Limb (tissue), 2 donors: ENCODE measurements at regions not wholly inside any gene's neighbourhood (a gene's known extent, or its start where the extent isn't known, plus 50 kb on each side); places are given as distances from the start of the nearest gene placed in this dataset.

Source experiments
- DNase-seq, 2 donors: peaks; one replicate each; pipeline ENCODE4 v3.0.0-alpha.2; 2016; ENCODE audit errors: extremely low spot score in 2 of 2

DNA sequence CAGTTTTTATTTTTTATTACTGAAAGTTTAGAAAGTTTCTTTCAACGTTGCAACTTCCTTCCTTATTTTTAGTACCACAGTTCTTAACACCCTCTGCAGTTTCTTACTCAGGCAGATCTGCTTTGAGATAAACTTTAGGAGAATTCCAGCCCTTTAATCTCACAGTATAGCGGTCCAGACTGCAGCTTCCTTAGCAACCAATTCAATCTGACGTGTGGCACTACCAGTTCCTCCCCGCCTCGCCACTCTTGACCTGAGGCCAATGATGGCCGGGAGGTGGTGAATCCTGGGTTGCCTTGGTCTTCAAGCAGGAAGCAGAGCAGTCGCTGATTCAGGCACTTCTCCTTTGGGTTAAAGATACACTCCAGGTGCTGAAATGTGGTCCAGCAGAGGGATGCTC is 334.3 kb upstream of the TRPC7 start:
- DNase-seq = no peak

DNA sequence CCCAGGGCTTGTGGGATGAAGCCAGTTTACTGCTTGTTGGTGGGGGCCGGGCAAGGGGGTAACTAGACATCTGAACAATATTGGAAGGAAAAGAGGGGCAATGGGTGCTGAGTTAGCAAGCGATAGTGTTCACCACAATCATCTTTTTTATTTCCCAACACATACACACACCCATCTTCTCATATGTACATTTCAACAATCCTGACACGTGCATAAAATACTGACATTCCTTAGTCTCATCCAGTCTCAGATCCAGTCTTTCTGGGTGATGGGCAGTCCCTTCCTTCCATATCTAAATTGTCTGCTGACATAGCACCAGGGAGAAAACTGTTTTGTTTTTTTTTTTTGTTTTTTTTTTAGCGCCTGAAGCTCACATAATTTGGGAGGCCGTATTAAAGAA is 333.6 kb upstream of the TRPC7 start:
- DNase-seq = no peak

DNA sequence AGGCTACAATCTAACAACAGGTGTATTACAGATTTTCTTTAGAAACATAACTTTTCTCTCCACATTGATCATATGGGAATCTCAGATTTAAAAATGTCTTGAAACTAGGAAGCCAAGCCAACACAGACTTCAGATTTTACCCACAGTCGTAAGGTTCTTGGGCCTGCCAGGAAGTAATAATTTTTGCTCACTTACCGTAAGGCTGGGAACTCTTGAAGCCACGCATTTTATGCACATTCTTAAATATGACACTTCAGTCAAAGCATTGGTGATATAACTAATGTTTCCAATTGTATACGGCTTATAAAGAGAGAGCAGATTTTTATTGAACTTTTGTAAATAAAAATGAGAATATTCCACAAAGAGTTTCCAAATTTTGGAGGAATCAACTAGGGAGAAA is 328.9 kb upstream of the TRPC7 start:
- DNase-seq = no peak

DNA sequence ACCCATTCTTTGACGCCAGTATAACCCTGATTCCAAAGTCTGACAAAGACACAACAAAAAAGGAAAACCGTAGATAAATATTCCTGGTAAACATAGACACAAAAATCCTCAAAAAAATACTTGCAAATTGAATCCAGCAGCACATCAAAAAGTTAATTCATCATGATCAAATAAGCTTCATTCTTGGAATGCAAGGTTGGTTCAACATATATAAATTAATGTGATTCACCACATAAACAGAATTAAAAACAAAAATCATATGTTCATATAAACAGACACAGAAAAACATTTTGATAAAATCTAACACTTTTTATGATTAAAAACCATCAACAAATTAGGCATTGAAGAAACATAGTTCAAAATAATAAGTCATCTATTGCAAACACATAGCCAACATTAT is 324.2 kb upstream of the TRPC7 start:
- DNase-seq = no peak

DNA sequence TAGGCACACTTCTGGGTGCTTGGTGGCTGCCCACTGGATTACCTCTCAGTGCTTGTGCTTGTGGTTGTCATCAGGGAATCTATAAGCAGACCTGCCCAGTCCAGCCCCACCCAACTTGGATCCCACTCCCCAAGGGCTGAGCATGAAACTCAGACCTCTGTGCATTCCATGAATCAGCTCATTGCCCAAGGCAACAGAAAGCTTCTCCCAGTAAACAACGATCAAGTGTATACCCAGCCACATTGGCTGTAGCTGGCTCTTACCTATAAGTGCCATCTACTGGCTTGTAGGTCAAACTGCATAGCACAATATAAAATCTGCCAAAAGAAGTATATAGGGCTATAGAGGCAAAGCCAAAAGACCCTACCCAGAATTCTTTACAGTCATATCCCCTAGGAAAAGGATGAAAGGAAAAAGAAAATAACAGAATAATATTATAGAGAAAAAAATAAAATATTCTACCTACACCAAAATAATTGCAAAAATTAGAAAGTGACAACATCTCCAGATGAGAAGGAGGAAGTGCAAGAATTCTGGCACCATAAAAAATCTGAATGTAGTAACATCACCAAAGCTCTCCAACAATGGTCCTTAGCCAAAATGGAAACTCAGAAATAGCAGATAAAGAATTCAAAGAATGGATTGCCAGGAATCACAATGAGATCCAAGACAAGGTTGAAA is 321.0 kb upstream of the TRPC7 start:
- DNase-seq = no peak

DNA sequence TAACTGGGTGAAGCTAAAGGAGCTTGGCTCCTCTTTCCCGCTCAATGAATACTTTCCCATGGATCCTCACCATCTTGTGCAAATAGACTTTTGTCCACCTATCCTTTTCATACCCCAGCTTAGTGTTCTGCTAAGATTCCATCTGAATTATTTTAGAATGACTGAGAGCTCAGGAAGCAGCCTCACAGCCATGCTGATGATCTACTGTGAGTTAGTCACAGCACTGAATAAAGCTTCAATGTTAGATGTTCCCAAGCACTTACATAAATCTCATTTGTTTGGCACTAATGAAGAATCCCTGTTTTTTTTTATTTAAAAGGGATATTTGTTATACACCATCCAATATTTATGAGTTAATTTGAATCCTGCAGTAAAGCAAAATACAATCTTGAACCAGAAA is 317.6 kb upstream of the TRPC7 start:
- no peak for DNase-seq

DNA sequence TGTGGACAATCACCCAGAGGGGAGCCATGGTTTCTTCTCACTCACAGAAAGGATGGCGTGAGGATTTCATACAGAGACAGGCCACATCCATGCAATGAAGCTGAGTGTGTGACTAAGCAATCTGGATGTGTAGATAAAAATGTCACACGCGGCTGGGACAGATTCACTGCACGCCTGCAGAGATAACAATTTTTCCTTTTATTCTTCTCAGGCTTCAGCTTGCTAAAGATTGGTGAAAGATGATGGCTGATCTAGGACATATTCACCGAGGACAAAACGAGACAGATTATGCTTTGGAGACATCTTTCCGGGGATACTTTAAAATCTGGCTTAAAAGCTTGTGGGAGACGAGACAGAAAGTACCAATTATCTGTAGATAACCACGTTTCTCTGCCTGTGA is 313.9 kb upstream of the TRPC7 start:
- DNase-seq = no peak

DNA sequence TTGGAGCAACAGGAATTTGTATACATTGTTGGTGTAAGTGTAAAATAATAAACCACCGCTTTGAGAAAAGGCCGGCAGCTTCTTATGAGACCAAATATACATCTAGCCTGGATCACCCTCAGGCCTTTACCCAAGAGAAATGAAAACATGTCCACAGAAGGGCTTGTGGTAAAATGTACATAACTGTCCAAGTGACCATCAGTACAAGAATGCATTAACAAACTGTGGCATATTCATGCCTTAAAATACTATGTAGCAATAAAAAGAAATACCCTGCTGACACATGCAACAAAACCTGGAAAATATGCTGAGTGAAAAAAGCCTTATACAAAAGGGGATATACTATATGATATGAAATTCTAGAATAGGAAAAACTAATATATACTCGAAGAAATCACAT is 311.9 kb upstream of the TRPC7 start:
- DNase-seq = no peak

DNA sequence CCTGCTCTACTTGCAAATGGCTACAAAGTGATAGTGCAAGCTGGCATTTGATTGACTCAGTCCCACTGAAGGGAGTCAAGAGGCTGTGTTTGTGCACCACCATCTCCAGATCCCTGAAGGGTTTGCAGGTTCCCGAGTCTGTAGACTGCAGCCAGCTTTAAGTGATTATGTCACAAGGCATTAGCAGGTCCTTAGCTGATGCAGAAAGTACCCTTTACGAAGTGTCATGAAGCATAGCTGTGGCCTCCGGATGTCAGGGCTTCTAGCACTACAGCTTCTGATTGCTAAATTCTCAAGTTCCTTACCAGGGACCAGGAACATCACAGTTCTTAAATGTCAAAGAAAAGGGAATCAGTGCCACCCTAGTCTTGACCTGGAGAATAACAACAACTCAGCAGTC is 311.3 kb upstream of the TRPC7 start:
- DNase-seq = no peak

DNA sequence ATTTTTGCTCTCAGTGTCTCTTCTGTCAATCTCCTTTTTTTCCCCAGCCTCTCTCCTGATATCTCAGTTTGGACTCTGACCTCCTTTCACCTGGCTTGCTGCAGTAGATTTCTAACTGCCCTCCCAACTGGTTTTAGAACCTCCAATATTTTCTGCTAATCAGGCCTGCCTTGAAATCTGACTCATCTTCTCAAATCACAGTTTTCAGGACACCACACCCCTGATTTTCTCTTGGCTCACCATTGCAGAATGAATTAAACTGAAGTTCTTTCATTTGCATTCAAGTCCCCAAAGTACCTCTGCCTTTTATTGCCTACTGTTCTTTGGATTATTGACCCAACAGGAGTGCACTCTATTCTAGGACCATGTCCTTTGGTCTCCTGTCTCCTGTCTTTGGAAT is 310.4 kb upstream of the TRPC7 start:
- DNase-seq = no peak

DNA sequence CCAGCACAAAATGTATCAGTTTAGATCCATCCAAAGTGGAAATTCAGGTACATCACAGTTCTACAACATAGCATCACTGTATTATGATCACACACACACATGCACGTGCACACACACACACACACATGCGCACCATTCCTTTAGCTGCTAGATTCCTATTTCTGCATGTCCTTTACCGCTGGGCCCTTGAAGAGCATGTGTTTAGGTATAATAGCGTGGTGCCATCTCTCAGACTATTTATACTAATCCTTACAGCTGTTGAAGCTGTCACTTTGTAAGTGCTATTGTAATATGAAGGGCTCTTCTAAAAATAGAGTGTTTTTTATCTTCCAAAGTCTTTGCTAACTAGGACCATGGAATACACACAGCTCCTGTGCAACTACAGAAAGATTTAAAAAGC is 308.8 kb upstream of the TRPC7 start:
- no peak for DNase-seq

DNA sequence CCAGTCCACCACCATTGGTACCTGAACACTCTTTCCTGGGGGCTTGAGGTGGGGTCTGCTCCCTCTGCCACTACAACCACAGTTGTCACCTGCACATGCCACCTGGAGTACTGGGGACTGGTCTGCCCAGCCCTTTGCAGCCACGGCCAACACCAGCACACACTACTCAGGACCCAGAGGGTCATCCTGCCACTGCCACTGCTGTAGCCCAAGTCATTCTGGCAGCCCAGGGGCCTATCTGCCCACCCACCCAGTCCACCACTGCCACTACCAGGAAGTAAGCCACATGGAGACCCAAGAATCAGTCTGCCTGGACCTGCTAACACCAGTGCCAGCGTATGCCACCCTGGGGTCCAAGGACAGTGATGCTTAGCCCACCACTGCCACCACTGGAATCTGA is 302.4 kb upstream of the TRPC7 start:
- no peak for DNase-seq

DNA sequence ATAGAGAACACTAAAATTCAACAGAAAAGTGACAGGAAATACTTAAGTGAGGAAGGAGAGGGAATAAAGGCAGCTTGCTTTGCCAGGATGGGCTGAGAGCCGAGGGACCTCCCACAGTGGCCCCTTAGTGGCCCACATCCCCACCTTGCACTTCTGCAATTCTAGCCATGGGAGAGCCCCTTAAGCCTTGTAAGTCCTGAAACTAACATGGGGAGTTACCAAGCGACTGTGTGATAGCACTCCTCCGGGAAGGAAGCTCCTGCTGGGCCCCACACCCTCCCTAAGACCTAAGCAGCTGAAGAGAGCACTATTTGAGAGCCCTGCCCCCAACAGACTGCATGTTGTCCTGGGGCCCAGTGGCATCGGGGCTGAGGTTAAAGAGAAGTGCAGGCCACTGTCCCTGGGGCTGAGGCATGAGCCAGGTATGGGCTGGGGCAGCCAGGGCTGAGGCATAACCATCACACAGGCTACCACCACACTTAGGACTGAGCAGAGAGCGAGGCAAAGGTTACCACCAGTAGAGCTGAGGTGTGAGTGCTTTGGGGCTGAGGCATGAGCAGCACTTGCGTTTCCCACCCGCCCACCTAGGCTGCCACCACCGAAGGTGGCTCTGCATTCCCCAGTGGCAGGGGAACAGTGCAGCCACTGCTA is 301.8 kb upstream of the TRPC7 start:
- no peak for DNase-seq

DNA sequence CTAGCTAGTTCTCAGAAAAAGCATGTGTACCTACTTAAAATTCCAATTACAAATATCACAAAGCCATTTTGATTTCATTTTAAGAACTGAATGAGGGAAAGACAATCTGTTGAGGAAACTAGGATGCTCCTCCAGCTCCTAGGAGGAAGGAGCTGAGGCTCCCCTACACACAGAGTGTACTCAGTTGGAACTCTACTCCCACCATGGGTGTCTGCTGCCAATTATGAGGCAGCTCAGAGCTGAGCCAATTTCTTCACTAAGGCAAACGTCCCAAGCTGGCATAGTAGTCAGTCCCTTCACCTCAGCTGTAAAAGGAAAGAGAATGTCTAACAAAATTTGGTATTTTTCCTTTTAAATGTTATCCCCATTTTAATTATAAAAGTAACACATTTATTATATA is 300.0 kb upstream of the TRPC7 start:
- DNase-seq = no peak

DNA sequence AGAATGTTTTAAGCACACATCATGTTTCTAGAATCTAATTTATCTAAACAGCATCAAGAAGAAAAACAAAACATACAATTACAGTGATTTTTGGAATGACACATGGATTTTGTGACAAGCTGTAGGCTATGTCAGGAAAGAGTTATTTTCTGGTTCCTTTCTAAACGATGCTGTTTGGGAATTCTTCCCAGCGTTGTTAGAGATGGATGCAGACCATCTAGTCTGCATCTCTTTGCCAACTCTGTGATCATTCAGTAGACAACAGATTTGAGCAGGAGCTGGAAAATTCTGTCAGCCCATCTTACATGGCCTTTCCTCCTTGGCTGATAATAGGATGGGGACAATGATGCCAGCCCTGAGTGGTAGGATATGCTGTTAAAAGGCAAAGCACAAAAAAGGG is 295.7 kb upstream of the TRPC7 start:
- DNase-seq = no peak

DNA sequence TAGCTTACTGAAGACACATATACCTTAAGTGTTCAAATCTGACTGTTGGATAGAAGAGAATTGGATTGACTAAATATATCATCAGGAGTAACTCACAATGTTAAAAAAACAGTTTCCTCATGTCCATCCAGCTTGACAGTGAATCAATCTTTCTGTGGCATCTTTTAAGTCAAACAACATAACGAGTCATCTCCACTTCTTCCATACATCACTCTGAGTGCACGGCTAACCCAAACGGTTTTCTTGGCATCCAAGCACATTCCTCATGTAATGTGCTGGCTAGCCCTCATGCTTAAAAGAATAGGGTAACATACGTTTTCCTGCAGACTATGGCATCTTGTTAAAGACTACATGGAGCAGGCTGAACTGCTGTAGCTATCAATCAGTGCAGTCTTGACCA is 291.5 kb upstream of the TRPC7 start:
- no peak for DNase-seq

DNA sequence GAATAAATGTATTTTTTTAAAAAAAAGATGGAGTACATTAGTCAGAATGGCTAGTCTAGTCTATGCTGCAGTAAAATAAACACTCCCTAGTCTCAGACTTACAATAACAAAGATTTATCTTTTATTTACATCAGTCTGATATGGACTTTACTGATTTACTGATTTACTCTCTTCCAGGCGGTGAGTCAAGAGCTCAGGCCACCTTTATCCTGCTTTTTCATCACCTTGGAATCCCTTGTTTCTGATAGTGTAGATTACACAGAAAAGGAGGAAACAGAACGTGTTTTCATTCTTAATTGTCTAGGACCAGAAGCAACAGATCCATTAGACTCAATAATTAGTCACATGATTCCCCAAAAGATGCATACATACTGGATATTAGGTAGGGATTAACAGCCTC is 290.1 kb upstream of the TRPC7 start:
- DNase-seq = no peak

DNA sequence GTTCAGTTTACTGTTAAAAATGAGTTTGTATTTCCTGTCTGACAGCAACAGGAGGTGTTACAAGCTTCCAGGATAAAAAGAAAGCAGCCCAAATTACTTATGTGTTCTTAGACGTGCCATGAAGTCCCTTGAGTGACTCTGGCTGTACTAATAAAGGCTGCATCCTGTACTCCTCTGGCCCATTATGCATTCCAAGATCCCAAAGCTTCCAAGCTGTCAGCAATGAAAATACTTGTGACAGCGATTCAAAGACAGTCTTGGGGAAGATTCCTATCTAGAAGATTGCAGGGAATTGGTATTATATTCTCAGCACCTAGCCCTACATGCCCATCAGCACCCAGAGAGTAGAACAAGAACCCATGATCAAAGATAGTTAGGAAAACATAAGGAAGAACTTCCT is 281.6 kb upstream of the TRPC7 start:
- DNase-seq = no peak

DNA sequence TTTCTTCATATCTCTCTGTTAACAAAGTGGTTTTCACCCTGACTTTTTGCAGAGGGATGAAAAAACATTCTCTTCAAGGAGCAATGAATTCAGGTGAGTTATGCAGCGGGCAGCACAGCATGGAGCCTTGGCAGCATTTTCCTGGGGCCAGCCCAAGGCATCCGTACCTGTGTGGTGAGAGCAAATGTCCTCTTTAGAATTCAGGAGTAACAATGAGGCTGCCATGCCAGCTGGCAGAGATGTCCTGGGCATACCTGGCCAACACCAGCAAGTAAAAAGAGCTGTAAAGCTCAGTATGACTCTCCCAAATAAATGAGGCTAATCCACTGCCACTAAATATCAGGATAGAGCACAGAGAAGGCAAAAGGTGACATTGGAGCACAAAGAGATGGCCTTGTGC is 277.6 kb upstream of the TRPC7 start:
- DNase-seq = no peak

DNA sequence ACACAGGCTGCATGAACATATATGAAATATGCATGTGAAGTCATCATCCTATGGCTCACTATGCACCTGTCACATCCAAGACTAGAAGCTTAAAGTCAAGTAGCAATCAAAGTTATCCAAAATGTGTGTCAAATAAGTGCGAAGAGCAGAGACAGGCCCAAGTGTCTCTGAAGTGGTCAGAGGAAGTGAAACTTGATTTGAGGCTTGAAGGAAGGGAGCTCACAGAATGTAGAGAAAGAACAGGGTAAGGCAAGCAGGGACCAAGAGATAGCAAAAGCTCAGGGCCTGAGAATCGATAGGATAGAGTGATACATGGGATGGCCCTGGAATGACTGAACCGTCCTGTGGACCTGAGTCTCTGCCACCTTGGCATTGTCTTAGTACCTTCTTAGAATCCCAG is 274.3 kb upstream of the TRPC7 start:
- DNase-seq = no peak

DNA sequence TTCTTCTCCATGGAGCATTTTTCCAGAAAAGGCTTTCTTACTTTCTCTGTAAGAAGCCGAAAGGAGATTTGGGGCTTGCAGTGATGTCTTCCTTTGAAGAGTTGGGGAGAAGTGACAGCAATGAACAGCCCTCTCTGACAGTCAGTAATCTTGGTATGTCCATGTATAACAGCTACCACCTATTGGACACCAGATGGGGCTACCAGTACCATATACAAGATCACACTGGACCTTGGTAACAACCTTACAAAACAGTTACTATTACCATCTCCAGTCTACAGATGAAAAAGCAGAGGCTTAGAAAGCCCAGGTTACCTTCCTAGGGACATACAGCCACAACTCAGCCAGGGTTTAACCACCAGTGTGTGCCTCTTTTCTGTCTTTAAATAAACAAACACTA is 272.7 kb upstream of the TRPC7 start:
- DNase-seq = no peak

DNA sequence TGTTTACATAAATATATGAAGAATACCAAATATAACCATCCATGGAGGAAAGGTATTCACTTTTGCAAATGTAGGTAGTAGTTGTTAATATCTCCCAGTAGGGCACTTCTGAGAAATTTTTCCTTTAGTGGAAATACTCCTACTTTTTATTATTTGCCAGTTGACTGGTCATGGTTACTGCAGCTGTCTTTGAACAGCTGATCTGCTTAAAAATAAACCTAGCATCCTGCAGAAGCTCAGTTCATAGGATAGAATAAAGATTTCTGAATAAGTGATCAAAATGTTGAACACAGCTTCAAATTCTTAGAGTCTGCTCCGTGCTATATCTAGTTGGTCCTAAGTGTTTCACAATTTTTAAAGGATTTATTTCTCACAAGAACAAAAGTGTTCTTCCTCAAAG is 270.7 kb upstream of the TRPC7 start:
- peak in 1 of 2 donors; percentile 3 for DNase-seq

DNA sequence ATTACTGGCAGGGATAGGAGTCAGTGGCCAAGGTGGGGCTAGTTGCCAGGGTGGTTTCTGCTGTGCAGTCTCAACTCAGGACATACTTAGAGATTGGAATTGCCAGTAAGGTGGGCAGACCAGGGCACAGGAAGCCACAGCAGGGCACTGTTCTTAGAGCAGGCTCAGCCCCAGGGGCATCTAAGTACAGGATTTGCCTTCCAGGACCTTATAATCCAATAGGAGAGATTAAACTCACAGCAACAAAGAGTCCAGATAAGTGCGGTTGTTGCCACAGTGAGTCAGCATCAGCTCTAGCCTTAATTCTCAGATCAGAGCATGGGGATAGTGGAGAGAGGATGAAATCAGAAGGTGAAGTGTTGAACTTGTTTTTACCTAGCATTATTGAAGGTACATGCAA is 265.8 kb upstream of the TRPC7 start:
- no peak for DNase-seq
